Pons (tissue), 1 donor: ENCODE measurements at regions not wholly inside any gene's neighbourhood (a gene's known extent, or its start where the extent isn't known, plus 50 kb on each side); places are given as distances from the start of the nearest gene placed in this dataset.

Source experiments
- DNase-seq: peaks from one replicate; pipeline ENCODE4 v3.0.0-alpha.2; 2016; ENCODE audit warnings: low spot score

DNA sequence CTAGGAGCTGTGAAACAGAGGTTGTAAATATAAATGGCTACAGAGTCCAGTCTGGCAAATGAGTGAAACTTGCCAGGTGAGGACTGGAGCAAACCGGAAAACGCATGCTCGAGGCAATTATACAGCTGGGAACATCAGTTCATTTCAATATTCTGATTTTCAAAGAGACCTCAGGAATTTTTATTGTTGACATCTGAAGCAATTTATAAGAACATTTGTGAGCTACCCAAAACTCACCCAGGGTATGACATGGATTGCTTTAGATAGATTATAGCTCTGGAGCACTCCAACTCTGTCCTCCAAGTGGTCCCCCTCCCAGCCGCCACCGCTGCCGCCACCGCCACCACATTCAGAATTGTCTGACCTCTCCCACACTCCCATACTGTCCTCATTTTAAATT lies 84.6 kb upstream of the GRAMD2B start:
- no peak for DNase-seq

DNA sequence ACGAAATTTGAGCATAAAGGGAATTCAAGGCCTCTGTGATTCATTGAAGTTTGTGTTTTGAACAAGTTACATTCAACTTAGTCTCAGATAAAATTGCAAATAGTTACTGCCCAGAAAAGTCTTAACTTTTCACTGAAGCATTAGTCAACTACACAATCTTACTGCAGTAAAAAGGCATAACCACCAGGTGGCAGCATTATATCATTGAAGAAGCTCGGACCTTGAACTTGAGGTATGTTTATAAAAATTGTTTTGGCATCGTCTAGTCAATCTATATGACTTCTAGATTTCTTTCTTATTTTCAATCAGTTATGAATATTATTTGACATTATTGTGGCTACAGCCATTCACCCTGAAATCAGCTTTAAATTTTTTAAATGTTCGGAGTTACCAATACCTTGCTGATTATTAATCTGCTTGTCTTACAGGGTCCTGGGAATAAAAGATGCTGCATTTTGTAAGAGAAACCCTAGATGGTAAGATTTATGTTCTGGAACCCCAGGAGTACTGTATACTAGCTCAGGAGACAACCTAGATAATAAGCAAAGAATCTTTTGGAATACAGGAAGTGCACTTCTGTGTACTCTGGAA lies 83.9 kb upstream of the GRAMD2B start:
- peak; percentile 78 for DNase-seq

DNA sequence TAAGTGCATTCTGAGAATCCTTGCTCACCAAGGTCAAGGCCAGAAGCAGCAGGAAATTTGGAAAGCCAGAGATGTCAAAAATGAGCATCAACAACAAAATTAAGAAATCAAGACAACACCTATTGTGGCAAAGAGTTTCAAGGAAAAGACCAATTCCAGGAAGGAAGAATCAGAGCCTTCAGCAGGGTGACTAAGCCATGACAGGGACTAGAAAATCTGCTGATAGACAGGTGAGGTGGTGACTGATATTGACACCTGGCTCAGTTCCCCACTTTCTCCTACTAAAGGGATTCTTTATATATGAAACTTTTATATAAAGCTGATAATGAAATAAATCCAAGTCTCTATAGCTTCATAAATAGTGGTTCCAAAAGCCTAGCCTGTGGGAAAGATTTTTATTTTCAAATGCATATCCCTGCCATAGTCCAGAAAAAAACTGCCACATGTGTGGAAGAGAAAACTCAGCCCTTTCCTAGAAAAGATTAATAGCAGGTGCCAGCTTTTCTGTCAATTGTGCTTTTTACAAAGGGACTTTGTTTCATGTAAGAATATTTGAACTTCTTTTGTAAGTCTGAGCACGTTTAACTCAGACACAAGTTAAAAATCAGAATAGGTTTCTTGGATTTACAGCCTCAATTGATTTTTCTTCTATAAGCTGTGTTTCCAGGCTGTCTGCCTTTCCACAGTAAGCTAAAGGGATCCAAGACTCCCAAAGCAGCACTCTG lies 81.1 kb upstream of the GRAMD2B start:
- DNase-seq, result peak; percentile 64

- no peak for DNase-seq
Measured at GRCh38 chr5:126348855-126349635, 74.2 kb upstream of the GRAMD2B start.

DNA sequence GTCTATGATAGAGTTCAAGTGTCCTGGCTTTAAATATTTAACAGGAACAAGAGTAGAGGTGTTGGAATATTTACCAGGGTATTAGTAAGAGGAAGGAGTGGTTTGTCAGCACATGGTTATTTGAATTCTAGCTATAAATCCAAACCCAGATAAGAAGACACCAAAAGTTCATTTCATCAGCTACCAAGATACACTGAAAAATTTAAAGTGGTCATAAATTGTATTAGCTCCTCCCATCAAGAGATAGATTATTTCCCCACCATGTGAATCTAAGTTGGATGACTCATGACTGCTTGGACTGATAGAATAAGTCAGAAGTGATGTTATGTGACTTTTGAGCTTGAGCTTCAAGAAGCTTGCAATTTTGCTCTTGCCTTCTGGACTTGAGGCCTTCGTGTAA lies 72.1 kb upstream of the GRAMD2B start:
- no peak for DNase-seq

DNA sequence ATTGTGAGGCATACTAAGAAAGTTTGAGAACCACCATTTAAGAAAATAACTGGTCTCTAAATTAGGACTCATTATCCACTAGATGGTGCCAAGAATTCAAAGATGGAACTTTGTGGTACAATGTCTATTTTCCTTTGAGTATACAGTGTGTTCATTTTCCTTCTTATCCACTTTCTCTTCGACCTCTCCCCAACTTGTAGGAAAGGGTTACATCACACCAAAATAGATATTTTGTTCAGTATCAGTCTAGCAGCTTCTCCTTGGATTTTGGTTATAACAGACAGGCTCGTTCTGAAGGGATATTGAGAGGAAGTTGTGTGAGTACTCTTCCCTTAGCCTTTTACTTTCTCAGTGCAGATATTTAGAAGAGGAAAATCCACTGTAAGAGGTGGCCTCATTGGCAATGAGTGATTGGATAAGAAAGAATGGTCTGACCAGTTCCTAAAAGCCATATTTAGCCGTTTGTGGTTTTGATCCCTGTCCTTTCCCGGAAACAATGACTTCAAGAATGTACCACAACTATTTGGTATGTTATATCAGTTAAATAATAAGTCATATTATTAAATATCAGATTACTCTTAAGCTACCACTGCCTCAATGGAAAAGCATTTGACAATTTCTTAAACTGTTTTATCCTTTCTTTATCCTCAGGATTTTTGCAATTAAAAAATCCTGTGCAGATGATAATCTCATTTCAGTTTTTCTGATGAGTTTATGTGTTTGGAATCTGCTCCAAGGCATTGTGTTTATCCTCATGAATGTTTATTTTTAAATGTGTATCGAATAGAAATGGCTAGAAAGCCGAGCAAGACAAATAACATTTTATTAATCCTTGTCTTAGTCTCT lies 69.0 kb upstream of the GRAMD2B start:
- peak; percentile 93 for DNase-seq

- DNase-seq, result no peak
Measured at GRCh38 chr5:126354858-126355731, 68.1 kb upstream of the GRAMD2B start.

DNA sequence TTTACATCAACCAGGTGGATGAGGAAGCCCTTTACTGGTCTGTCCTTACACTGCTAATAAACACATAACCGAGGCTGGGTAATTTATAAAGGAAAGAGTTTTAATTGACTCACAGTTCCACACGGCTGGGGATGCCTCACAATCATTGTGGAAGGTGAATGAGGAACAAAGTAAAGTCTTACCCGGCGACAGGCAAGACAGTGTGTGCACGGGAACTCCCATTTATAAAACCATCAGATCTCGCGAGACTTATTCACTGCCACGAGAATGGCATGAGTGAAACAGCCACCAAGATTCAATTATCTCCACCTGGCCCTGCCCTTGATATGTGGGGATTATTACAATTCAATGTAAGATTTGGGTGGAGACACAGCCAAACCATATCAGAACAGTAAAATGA lies 67.3 kb upstream of the GRAMD2B start:
- DNase-seq, result no peak

DNA sequence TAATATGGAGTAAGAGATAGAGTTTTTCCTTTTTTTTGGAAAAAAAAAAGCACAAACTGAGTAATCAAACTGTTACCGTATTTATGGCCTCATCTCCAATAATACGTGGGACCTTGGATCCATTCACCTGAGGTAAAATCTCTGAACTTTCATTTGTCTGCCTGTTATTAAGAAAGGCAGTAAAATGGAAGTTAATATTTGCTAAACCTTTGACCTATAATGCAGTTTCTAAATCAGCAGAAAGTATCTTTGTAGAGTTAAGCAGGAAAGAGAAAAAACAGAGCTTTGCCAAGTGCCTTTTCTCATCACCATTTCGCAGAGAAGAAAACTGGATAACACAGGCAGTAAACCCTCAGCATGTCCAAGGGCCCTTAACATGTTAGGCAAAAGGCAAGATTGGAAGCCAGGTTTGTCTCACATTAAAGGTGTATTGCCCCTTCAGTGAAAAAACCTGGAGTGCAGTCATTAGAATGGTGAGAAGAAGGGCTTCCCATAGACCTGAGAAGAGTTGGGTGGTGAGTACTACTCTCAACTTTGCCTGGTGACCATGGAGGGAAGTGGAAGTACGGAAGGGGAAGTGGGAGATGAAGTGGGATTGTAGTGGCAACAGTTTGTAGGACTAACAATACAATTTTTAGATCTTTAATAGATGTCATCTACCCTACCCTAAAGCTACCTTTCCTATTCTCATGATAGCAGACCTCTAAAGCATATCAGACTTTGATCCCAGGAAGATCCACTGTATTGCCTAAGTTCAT lies 65.4 kb upstream of the GRAMD2B start:
- no peak for DNase-seq

GRCh38 chr5:126358525-126358924 lies 64.7 kb upstream of the GRAMD2B start:
- DNase-seq, result no peak

DNA sequence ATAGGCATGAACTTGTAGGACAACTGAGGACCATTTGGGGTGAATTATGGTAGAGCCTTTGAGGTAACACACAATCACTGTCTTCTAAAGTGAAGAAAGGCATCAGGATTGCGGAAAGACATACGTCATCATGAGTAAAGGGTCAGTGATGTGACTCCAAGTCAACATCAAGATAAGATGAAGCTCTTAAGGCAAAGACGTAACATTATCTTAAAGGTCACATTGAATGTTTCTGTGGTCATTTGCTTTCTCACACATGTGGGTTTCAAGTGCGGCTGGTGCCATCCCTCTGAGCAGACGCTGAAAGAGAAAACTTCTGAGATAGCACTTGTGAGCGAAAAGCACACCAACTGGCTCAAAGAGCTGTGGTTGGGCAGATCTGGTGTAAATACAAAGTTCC lies 63.3 kb upstream of the GRAMD2B start:
- DNase-seq, result no peak

DNA sequence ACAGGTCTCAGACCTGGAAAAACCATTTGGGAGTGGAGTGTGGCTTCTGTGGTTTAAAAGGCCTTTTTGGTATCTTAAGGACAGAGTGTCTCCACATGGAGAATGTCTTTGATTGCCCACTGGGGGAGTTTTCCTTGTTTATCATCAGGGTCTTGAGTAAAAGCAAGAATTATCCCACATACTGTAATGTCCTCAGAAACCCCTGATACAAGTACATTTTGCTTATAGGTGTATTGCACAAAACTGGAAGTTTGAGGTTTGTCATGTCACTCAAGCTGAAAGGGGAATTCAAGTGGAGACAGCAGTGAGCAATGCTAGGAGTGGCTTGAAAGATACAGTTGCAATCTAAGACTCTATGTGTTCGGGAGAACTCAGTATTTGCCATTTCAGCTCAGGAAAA lies 62.7 kb upstream of the GRAMD2B start:
- no peak for DNase-seq

DNA sequence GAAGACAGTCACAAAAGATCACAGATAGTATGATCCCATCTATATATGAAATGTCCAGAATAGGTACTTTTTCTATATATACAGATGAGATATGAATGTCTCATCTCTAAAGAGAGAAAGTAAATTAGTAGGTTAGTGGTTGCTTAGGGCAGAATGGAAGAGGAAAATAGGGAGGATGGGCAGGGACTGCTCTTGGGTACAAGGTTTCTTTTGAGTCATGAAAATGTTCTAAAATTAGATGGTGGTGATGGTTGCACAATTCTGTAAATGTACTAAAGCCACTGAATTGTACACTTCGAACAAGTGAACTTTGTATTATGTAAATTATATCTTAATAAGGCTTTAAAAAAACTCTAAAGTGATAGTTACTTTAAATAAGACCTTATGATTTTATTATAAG lies 59.6 kb upstream of the GRAMD2B start:
- no peak for DNase-seq

- no peak for DNase-seq
Measured at GRCh38 chr5:126364206-126364902, 58.9 kb upstream of the GRAMD2B start.

GRCh38 chr5:126365446-126366198 lies 57.6 kb upstream of the GRAMD2B start:
- no peak for DNase-seq

DNA sequence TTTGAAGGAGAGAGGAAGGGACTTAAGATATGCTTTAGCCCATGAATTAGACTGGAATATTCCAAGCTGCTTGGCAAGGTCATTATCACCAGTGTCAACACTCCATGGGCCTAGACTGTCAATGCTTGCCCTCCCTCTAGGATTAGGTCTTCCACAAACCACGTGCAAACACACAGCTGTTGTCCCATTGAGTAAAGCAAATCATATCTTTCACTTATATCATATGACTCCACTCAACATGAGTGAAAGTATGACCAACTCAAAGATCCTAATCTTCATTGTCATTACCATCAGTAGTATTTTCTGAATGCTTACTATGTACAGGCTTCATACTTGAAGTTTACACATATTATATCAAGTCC lies 57.0 kb upstream of the GRAMD2B start:
- no peak for DNase-seq

DNA sequence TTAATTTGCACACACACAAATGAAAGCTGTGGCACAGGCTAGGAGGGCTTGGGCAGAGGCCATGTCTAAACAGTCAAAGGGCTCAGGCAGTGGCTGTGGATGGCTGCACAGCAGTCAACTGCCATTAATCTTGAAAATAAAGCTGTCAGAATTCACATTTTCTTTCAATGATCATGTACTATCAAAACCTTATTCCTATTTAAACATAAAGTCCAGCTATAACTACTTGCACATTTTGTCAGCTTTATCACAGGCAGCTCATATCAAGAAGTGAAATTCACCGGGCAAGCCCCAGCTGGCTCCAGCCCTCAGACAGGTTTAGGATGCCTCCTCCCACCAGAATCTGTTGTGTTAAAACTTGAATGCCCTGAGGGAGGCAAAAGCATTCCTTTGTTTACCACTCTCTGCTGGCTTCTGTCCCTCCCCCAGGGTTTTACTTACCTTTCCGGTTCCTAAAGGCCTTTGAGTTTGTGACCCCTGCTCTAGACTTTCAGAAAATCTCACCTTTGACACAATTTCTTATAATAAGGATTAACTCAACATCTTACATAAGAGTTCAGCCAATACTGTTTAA lies 54.9 kb upstream of the GRAMD2B start:
- DNase-seq, result no peak

GRCh38 chr5:126369083-126369482 lies 54.1 kb upstream of the GRAMD2B start:
- DNase-seq, result no peak
